Epidermal melanocyte (primary cell): ENCODE measurements at regions not wholly inside any gene's neighbourhood (a gene's known extent, or its start where the extent isn't known, plus 50 kb on each side); places are given as distances from the start of the nearest gene placed in this dataset.

ENCODE experiments used
- DNase-seq: peaks from one replicate; pipeline ENCODE4 v3.0.0; 2011; ENCODE audit warnings: low spot score; ENCODE audit not compliant: insufficient read length

GRCh38 chr2:16261071-16261470, 320.7 kb downstream of the MYCN start:
- no peak for DNase-seq

GRCh38 chr2:16260041-16260830, 319.9 kb downstream of the MYCN start:
- DNase-seq: no peak

GRCh38 chr2:16259010-16259409, 318.7 kb downstream of the MYCN start:
- no peak for DNase-seq

DNA sequence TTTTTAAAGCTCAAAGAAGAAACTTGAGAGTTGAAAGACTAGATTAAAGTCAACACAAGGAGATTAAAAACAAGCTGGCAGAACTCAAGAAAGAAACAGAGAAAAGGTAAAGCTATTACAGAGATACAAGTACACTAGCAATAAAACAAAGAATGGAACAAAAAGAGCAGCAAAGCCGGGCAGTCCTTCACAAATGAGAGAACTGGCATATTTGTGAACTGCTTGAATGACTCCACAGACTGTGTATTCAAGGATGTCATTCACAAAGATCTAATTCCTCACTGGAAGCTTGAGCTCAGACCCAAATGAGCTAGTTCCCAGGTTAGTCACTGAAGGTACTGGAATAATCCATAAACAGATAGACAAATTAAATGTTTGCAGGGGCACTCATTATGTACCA, 318.0 kb downstream of the MYCN start:
- no peak for DNase-seq

DNA sequence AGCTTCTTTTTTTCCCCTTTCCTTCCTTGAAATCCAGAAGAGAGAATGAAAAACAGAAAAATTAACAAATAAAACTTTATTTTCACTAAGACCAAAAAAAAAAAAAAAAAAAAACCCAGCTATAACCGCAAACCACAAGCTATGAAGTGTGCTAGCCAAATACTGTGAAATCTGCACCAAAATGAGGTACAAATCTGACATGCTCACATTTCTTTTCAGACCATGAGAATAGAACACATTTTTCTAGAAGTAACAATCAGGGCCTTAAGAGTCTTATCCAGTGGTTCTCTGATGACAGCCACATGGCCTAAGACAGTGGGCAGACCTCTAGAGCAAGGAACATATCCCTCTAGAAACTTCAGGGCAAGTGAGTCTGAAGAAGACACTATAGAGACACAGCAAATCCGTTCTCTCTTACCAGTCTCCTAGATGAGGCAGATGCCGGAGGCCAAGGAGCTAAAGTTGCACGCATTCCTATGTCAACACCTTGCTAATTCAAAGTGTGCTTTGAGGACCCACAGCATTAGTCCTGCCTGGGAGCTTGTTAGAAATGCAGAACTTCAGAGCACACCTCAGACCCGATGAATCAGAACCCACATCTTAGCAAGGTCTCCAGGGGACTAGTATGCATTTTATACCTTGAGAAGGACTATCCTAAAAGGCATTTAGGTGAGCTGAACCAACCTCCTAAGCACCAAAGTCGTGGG, 317.1 kb downstream of the MYCN start:
- no peak for DNase-seq

- DNase-seq: no peak
Observed at GRCh38 chr2:16256601-16257321, 316.4 kb downstream of the MYCN start.

DNA sequence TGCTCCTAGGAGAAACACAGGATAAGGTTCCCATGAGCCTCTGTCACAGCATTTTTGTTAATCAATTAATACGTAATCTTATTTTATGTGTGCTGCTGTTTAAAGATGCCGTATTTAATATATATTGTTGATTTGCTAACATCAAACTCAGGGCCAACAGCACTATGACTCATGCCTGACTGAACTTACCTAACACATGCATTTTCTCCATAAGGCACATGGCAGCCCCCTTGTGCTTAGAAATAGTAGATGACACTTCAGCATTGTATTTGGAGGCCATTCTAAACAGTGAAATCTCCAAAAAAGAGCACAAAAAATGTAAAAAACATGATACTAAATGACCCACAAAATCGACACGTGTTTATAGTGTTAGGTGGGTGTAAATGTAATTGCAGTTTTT, 314.8 kb downstream of the MYCN start:
- DNase-seq: no peak

- no peak for DNase-seq
Observed at GRCh38 chr2:16254356-16254965, 314.1 kb downstream of the MYCN start.

- DNase-seq: no peak
Observed at GRCh38 chr2:16253291-16253690, 312.9 kb downstream of the MYCN start.

DNA sequence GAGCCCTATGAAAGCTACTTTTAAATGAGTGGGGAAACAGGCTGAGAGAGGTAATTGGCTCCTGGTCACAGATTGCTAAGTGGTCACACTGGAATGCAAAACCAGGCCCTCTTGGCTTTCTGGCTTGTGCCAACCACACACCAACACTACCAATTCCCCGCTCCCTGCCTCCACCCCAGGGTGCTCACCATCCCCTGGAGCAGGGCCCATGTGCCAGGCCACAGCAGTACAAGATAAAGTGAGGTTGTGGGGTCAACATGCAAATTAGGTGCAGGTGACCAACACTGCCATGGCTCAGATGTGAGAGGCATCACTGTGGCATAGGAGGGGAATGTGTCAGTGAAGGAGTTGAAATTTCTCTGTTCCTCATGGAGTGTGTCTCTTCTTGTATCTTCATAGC, 312.5 kb downstream of the MYCN start:
- no peak for DNase-seq

GRCh38 chr2:16252251-16252650, 311.9 kb downstream of the MYCN start:
- no peak for DNase-seq

- no peak for DNase-seq
Observed at GRCh38 chr2:16251511-16252225, 311.3 kb downstream of the MYCN start.

- no peak for DNase-seq
Observed at GRCh38 chr2:16250886-16251285, 310.5 kb downstream of the MYCN start.

- no peak for DNase-seq
Observed at GRCh38 chr2:16250466-16250865, 310.1 kb downstream of the MYCN start.

- DNase-seq: no peak
Observed at GRCh38 chr2:16250056-16250425, 309.7 kb downstream of the MYCN start.

GRCh38 chr2:16249246-16250055, 309.1 kb downstream of the MYCN start:
- no peak for DNase-seq

DNA sequence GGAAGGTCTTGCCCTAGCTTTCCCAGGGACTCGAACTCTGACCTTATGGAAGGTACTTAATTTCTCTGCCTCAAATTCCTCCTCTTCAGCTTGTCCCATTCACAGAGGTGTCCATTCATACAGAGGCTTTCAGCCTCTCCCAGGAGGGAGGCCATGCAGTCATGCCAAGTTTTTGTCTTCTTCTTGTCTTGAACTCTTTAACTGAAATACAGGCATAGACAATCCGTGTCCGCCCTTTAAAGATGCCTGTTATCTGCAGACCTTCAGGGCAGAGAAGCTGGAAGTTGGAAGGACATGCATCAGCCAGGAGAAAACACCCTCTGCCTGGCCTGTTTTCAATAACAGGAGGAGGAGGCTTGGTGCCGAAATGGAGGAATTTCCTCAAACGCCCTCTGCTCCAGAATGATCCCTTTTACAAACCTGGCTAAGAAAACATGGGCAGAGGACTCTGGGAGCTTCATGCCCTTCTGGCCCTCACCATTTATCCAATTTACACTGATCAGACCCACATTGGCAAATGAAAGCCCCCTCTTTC, 308.3 kb downstream of the MYCN start:
- no peak for DNase-seq

GRCh38 chr2:16247326-16248122, 307.2 kb downstream of the MYCN start:
- no peak for DNase-seq

- DNase-seq: no peak
Observed at GRCh38 chr2:16246911-16247310, 306.6 kb downstream of the MYCN start.
